OCI-LY7 (cell line): ENCODE measurements at regions not wholly inside any gene's neighbourhood (a gene's known extent, or its start where the extent isn't known, plus 50 kb on each side); places are given as distances from the start of the nearest gene placed in this dataset.

Source experiments
- CTCF ChIP-seq: fragments of 200-600 bp; sonication (generic); conservative IDR thresholded peaks from 2 replicates; pipeline ENCODE4 v1.5.1; 2014; ENCODE audit warnings: mild to moderate bottlenecking, antibody characterized with exemption, low read length, moderate library complexity, mixed read lengths
- EZH2phosphoT487 ChIP-seq: fragments of 200-600 bp; sonication (generic); IDR thresholded peaks from 2 replicates; pipeline ENCODE4 v1.6.1; 2018; ENCODE audit warnings: low read depth, borderline replicate concordance, mild to moderate bottlenecking, mixed run types, antibody characterized with exemption, low read length, moderate library complexity, mixed read lengths

DNA sequence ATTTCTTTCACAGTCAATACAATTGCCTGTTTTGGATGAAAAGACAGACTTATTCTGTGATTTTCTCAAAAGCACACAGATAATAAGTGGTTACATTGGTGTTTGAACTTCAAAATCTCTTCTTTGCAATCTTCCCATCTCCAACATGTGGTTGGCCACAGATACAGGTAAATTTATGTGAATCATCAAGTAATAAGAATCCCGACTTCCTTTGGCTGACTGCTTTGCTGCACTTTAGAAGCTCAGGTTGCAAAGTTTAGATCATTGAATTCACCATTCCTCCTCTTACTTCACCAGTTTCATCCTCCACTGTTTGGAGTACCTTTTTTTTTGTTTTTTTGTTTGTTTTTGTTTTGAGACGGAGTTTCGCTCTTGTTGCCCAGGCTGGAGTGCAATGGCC is 56.5 kb upstream of the ADRB2 start:
- TF ChIP-seq CTCF: no peak
- no peak for TF ChIP-seq EZH2phosphoT487
